ENCODE measurements at regions not wholly inside any gene's neighbourhood (a gene's known extent, or its start where the extent isn't known, plus 50 kb on each side); places are given as distances from the start of the nearest gene placed in this dataset.

DNA sequence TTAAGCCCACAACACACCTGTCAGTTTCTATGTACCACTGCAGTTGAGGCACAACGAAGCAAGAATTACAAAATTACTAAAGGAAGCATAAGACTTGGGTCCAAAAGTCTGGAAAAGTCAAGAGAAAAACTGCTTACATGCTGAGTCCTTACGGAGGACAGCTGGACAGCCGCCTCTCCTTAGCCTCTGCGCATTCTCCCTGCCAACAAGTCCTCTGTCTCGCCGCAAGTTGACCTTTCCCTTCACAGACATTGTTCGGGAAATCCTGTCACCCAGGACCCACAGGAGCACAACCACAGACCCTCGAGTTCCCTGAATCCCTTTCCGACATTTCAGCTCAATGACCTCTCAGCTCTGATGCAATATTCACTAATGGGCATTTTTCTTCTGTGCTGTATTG, 525.4 kb upstream of the SALL3 start:
- peaks cover 12% of the 10 kb centered on the region for H3K4me1 Mint-ChIP-seq
- H3K36me3 Mint-ChIP-seq (ENCODE audit: low read depth) = no peaks in the 10 kb centered on the region
- H3K9me3 Mint-ChIP-seq = no peaks in the 10 kb centered on the region
- TF ChIP-seq, protein P1, sequence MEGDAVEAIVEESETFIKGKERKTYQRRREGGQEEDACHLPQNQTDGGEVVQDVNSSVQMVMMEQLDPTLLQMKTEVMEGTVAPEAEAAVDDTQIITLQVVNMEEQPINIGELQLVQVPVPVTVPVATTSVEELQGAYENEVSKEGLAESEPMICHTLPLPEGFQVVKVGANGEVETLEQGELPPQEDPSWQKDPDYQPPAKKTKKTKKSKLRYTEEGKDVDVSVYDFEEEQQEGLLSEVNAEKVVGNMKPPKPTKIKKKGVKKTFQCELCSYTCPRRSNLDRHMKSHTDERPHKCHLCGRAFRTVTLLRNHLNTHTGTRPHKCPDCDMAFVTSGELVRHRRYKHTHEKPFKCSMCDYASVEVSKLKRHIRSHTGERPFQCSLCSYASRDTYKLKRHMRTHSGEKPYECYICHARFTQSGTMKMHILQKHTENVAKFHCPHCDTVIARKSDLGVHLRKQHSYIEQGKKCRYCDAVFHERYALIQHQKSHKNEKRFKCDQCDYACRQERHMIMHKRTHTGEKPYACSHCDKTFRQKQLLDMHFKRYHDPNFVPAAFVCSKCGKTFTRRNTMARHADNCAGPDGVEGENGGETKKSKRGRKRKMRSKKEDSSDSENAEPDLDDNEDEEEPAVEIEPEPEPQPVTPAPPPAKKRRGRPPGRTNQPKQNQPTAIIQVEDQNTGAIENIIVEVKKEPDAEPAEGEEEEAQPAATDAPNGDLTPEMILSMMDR (IDR thresholded peaks at IDR 0.05) = no peak
- H3K4me3 Mint-ChIP-seq = no peak overlapping the region
- peaks cover 11% of the 10 kb centered on the region for H3K27me3 Mint-ChIP-seq (ENCODE audit: low read depth, poor library complexity)
- DNase-seq = no peak
- H3K27ac Mint-ChIP-seq = no peak overlapping the region

DNA sequence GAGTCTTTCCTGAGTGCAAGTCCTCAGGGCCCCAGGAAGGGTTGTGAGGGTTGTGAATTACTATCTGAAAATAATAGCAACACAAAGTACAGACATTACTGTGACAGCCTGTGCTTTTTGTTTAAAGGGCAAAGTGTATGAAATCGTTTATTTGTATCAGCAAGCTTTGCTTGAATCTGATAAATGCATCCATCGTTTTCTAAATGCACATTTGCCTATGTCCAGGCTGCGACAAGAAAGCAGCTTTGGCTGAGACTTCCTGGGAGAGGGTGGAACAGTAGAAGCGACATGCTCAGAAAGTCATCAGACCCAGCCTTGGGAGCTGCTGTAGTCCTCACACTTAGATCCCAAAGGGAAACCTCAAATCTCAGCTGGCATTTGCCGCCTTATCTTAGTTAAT, 524.2 kb upstream of the SALL3 start:
- H3K27ac Mint-ChIP-seq = no peak overlapping the region
- peaks cover 12% of the 10 kb centered on the region for H3K4me1 Mint-ChIP-seq
- H3K4me3 Mint-ChIP-seq = no peak overlapping the region
- H3K27me3 Mint-ChIP-seq (ENCODE audit: low read depth, poor library complexity) = peaks cover 7% of the 10 kb centered on the region
- no peak for DNase-seq
- no peaks in the 10 kb centered on the region for H3K9me3 Mint-ChIP-seq
- no peaks in the 10 kb centered on the region for H3K36me3 Mint-ChIP-seq (ENCODE audit: low read depth)
- TF ChIP-seq, protein P1 (IDR thresholded peaks at IDR 0.05) = no peak

DNA sequence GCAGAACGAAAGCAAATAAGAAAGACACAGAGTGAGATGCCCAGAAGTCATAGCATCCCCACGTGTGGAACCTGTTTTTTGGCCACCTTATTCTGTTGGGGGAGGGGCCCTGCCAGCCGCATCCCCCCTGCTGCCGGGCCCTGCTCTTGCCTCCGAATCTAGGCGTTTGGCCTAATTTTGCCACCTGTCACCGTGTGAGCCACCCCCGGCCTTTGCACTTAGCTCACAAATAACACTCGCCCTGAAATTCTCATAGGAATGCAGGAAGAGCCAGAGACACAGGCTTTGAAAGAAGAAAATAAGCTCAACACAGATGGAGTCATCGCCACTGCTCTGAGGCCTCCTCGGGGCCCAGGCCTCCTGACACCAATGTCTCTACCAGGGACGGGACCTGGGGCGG, 522.6 kb upstream of the SALL3 start:
- TF ChIP-seq, protein P1 (IDR thresholded peaks at IDR 0.05) = no peak
- peaks cover 5% of the 10 kb centered on the region for H3K27me3 Mint-ChIP-seq (ENCODE audit: low read depth, poor library complexity)
- no peak overlapping the region for H3K27ac Mint-ChIP-seq

DNA sequence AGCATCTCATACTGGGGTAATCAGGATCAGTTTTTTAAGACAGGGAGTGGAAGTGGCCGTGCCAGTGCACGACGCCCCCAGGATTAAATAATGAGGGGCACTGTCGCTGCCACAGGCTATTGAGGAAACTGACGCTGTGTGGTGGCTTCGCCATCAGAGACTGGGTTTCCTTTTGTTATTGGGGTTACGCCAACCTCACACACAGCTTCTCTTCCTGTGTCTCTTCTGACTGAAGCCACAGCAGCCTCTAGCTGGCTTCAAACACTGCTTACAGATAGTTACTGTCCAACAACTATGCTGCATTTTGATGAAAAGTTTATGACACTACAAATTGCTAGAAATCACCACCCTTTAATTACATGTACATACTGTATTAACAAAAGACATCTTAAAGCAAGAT, 521.9 kb upstream of the SALL3 start:
- no peak overlapping the region for H3K27ac Mint-ChIP-seq

More for the DNA sequence above, 522.6 kb upstream of the SALL3 start:
- peaks cover 5% of the 10 kb centered on the region for H3K4me1 Mint-ChIP-seq
- H3K9me3 Mint-ChIP-seq = peaks cover 4% of the 10 kb centered on the region
- no peak overlapping the region for H3K4me3 Mint-ChIP-seq
- no peaks in the 10 kb centered on the region for H3K36me3 Mint-ChIP-seq (ENCODE audit: low read depth)
- no peak for DNase-seq

DNA sequence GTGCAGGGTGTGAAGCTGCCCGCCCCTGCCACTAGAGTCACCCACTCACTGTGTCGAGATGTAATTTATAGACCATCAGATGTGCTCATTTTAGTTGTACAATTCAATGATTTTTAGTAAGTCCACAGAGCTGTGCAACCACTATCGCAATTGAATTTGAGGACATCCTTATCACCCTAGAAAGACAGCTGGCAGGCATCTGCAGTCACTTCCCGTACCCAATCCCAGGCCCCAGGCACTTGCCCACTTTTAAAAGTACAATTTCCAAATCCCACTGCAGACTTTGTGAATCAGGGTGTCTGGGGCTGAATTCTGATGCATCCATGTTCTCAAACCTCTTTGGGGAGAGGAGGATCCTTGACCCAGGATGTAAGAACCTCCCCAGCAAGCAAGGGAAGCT, 521.3 kb upstream of the SALL3 start:
- Mint-ChIP-seq H3K9me3 (peaks cover 11% of the 10 kb centered on the region), H3K4me3 (no peak overlapping the region), H3K4me1 (no peaks in the 10 kb centered on the region), H3K27ac (peak overlapping the region; percentile 45), H3K36me3 (ENCODE audit: low read depth) (no peaks in the 10 kb centered on the region), H3K27me3 (ENCODE audit: low read depth, poor library complexity) (peaks cover 5% of the 10 kb centered on the region)
- no peak for DNase-seq
- TF ChIP-seq, protein P1 (IDR thresholded peaks at IDR 0.05) = no peak

More for the DNA sequence above, 521.9 kb upstream of the SALL3 start:
- Mint-ChIP-seq H3K36me3 (ENCODE audit: low read depth) (no peaks in the 10 kb centered on the region), H3K4me1 (no peaks in the 10 kb centered on the region), H3K4me3 (no peak overlapping the region), H3K27me3 (ENCODE audit: low read depth, poor library complexity) (peaks cover 5% of the 10 kb centered on the region), H3K9me3 (peaks cover 10% of the 10 kb centered on the region)
- TF ChIP-seq, protein P1 (IDR thresholded peaks at IDR 0.05) = no peak
- DNase-seq = no peak

GRCh38 chr18:78459668-78460067, 520.0 kb upstream of the SALL3 start:
- Mint-ChIP-seq H3K9me3 (peaks cover 24% of the 10 kb centered on the region), H3K27me3 (ENCODE audit: low read depth, poor library complexity) (peaks cover 2% of the 10 kb centered on the region), H3K36me3 (ENCODE audit: low read depth) (no peaks in the 10 kb centered on the region), H3K4me3 (no peak overlapping the region), H3K27ac (no peak overlapping the region), H3K4me1 (no peaks in the 10 kb centered on the region)
- no peak for DNase-seq
- TF ChIP-seq, protein P1 (IDR thresholded peaks at IDR 0.05) = no peak
